Activated naive CD8-positive, alpha-beta T cell treated with anti-CD3 and anti-CD28 coated beads for 36 hours (primary cell): ENCODE measurements at regions not wholly inside any gene's neighbourhood (a gene's known extent, or its start where the extent isn't known, plus 50 kb on each side); places are given as distances from the start of the nearest gene placed in this dataset.
"Not testable (repeated sequence)": the region's sequence is repeated elsewhere in the genome, so short reads cannot be mapped to it uniquely, and the experiment has no call there.

Source experiments
- DNase-seq: peaks from one replicate; pipeline ENCODE4 v3.0.0; 2021
- H3K27ac Mint-ChIP-seq: one replicate; pipeline ENCODE4 v1.8.0; 2022; ENCODE audit warnings: mild to moderate bottlenecking, moderate library complexity, mixed read lengths
- H3K27me3 Mint-ChIP-seq: one replicate; pipeline ENCODE4 v1.8.0; 2022; ENCODE audit warnings: mild to moderate bottlenecking, mixed read lengths
- H3K36me3 Mint-ChIP-seq: one replicate; pipeline ENCODE4 v1.8.0; 2021; ENCODE audit warnings: mild to moderate bottlenecking, mixed read lengths
- H3K4me1 Mint-ChIP-seq: one replicate; pipeline ENCODE4 v1.8.0; 2021; ENCODE audit warnings: mixed read lengths
- H3K4me3 Mint-ChIP-seq: one replicate; pipeline ENCODE4 v1.8.0; 2022; ENCODE audit warnings: mild to moderate bottlenecking, moderate library complexity, mixed read lengths
- H3K9me3 Mint-ChIP-seq: one replicate; pipeline ENCODE4 v1.8.0; 2022; ENCODE audit warnings: mixed read lengths

GRCh38 chr17:445839-446238 is 93.2 kb upstream of the RPH3AL start, which contains the start of gene RFLNB:
Gene RFLNB, minus strand, starts transcription at chr17:445939.
- H3K27ac Mint-ChIP-seq: peak within 1 kb of the TSS; percentile 58
- H3K4me1 Mint-ChIP-seq: peaks cover 12% of the 10 kb centered on the region

GRCh38 chr17:444879-445454 is 92.4 kb upstream of the RPH3AL start:
- no peaks in the 10 kb centered on the region for H3K27me3 Mint-ChIP-seq
- H3K36me3 Mint-ChIP-seq: peaks cover 13% of the 10 kb centered on the region
- peak overlapping the region; percentile 58 for H3K27ac Mint-ChIP-seq

More at GRCh38 chr17:445839-446238, 93.2 kb upstream of the RPH3AL start, which contains the start of gene RFLNB:
- H3K4me3 Mint-ChIP-seq, DNase-seq, H3K27me3 Mint-ChIP-seq, H3K9me3 Mint-ChIP-seq: not testable (repeated sequence)
- H3K36me3 Mint-ChIP-seq: peaks cover 13% of the 10 kb centered on the region

GRCh38 chr17:443109-443508 is 90.5 kb upstream of the RPH3AL start:
- H3K9me3 Mint-ChIP-seq: no peaks in the 10 kb centered on the region
- no peak overlapping the region for H3K27ac Mint-ChIP-seq
- H3K4me3 Mint-ChIP-seq: no peak overlapping the region
- H3K36me3 Mint-ChIP-seq: peaks cover 13% of the 10 kb centered on the region
- peaks cover 12% of the 10 kb centered on the region for H3K4me1 Mint-ChIP-seq
- DNase-seq: no peak
- no peaks in the 10 kb centered on the region for H3K27me3 Mint-ChIP-seq

More at GRCh38 chr17:444879-445454, 92.4 kb upstream of the RPH3AL start:
- no peak overlapping the region for H3K4me3 Mint-ChIP-seq
- peaks cover 12% of the 10 kb centered on the region for H3K4me1 Mint-ChIP-seq
- DNase-seq: no peak
- no peaks in the 10 kb centered on the region for H3K9me3 Mint-ChIP-seq

GRCh38 chr17:441155-441950 is 88.7 kb upstream of the RPH3AL start:
- Mint-ChIP-seq H3K36me3 (peaks cover 10% of the 10 kb centered on the region), H3K27me3 (no peaks in the 10 kb centered on the region), H3K4me3 (no peak overlapping the region), H3K9me3 (no peaks in the 10 kb centered on the region), H3K4me1 (peaks cover 8% of the 10 kb centered on the region), H3K27ac (no peak overlapping the region)
- no peak for DNase-seq

- Mint-ChIP-seq H3K27ac (no peak overlapping the region), H3K36me3 (no peaks in the 10 kb centered on the region)
Observed at GRCh38 chr17:438191-438590, 85.6 kb upstream of the RPH3AL start.

GRCh38 chr17:437545-437944 is 84.9 kb upstream of the RPH3AL start:
- H3K4me3 Mint-ChIP-seq: no peak overlapping the region
- H3K4me1 Mint-ChIP-seq: no peaks in the 10 kb centered on the region
- no peaks in the 10 kb centered on the region for H3K36me3 Mint-ChIP-seq
- H3K27ac Mint-ChIP-seq: no peak overlapping the region
- H3K27me3 Mint-ChIP-seq: no peaks in the 10 kb centered on the region
- no peak for DNase-seq
- peaks cover 6% of the 10 kb centered on the region for H3K9me3 Mint-ChIP-seq

More at GRCh38 chr17:438191-438590, 85.6 kb upstream of the RPH3AL start:
- Mint-ChIP-seq H3K4me3 (no peak overlapping the region), H3K9me3 (peaks cover 6% of the 10 kb centered on the region), H3K4me1 (no peaks in the 10 kb centered on the region), H3K27me3 (no peaks in the 10 kb centered on the region)
- DNase-seq: no peak

- Mint-ChIP-seq H3K9me3 (peaks cover 6% of the 10 kb centered on the region), H3K27me3 (no peaks in the 10 kb centered on the region), H3K4me3 (no peak overlapping the region), H3K27ac (no peak overlapping the region), H3K36me3 (no peaks in the 10 kb centered on the region), H3K4me1 (no peaks in the 10 kb centered on the region)
- DNase-seq: no peak
Observed at GRCh38 chr17:436571-436970, 84.0 kb upstream of the RPH3AL start.

GRCh38 chr17:432471-432870 is 79.9 kb upstream of the RPH3AL start:
- not testable (repeated sequence) for H3K9me3 Mint-ChIP-seq

GRCh38 chr17:431494-431893 is 78.9 kb upstream of the RPH3AL start:
- H3K27me3 Mint-ChIP-seq: no peaks in the 10 kb centered on the region
- peaks cover 6% of the 10 kb centered on the region for H3K9me3 Mint-ChIP-seq
- no peaks in the 10 kb centered on the region for H3K36me3 Mint-ChIP-seq
- H3K27ac Mint-ChIP-seq: no peak overlapping the region
- no peak for DNase-seq
- H3K4me1 Mint-ChIP-seq: peaks cover 4% of the 10 kb centered on the region
- H3K4me3 Mint-ChIP-seq: no peak overlapping the region

More at GRCh38 chr17:432471-432870, 79.9 kb upstream of the RPH3AL start:
- not testable (repeated sequence) for H3K36me3 Mint-ChIP-seq, H3K27me3 Mint-ChIP-seq, H3K4me3 Mint-ChIP-seq, H3K4me1 Mint-ChIP-seq, H3K27ac Mint-ChIP-seq, DNase-seq

- H3K36me3 Mint-ChIP-seq: no peaks in the 10 kb centered on the region
- H3K27ac Mint-ChIP-seq: no peak overlapping the region
- H3K4me1 Mint-ChIP-seq: peaks cover 4% of the 10 kb centered on the region
- H3K27me3 Mint-ChIP-seq: no peaks in the 10 kb centered on the region
- no peak for DNase-seq
- no peak overlapping the region for H3K4me3 Mint-ChIP-seq
- H3K9me3 Mint-ChIP-seq: no peaks in the 10 kb centered on the region
Observed at GRCh38 chr17:429589-429988, 77.0 kb upstream of the RPH3AL start.

- no peaks in the 10 kb centered on the region for H3K27me3 Mint-ChIP-seq
- H3K36me3 Mint-ChIP-seq: no peaks in the 10 kb centered on the region
- H3K27ac Mint-ChIP-seq: no peak overlapping the region
- no peak for DNase-seq
- no peak overlapping the region for H3K4me3 Mint-ChIP-seq
- peaks cover 4% of the 10 kb centered on the region for H3K4me1 Mint-ChIP-seq
- H3K9me3 Mint-ChIP-seq: no peaks in the 10 kb centered on the region
Observed at GRCh38 chr17:428414-428813, 75.8 kb upstream of the RPH3AL start.

GRCh38 chr17:427891-428290 is 75.3 kb upstream of the RPH3AL start:
- Mint-ChIP-seq H3K4me3 (no peak overlapping the region), H3K27ac (no peak overlapping the region), H3K27me3 (no peaks in the 10 kb centered on the region), H3K9me3 (no peaks in the 10 kb centered on the region), H3K4me1 (peaks cover 4% of the 10 kb centered on the region), H3K36me3 (no peaks in the 10 kb centered on the region)
- no peak for DNase-seq

GRCh38 chr17:427327-427726 is 74.7 kb upstream of the RPH3AL start:
- no peaks in the 10 kb centered on the region for H3K36me3 Mint-ChIP-seq
- H3K27me3 Mint-ChIP-seq: no peaks in the 10 kb centered on the region
- no peak for DNase-seq
- H3K4me1 Mint-ChIP-seq: peaks cover 4% of the 10 kb centered on the region
- H3K9me3 Mint-ChIP-seq: no peaks in the 10 kb centered on the region
- H3K27ac Mint-ChIP-seq: no peak overlapping the region
- no peak overlapping the region for H3K4me3 Mint-ChIP-seq

- DNase-seq: no peak
- no peaks in the 10 kb centered on the region for H3K27me3 Mint-ChIP-seq
- H3K27ac Mint-ChIP-seq: no peak overlapping the region
- peaks cover 38% of the 10 kb centered on the region for H3K4me1 Mint-ChIP-seq
- no peak overlapping the region for H3K4me3 Mint-ChIP-seq
- H3K9me3 Mint-ChIP-seq: no peaks in the 10 kb centered on the region
- no peaks in the 10 kb centered on the region for H3K36me3 Mint-ChIP-seq
Observed at GRCh38 chr17:422196-422930, 69.8 kb upstream of the RPH3AL start.

- Mint-ChIP-seq H3K4me3 (no peak overlapping the region), H3K9me3 (no peaks in the 10 kb centered on the region), H3K27ac (peak overlapping the region; percentile 20), H3K27me3 (no peaks in the 10 kb centered on the region), H3K36me3 (peaks cover 1% of the 10 kb centered on the region), H3K4me1 (peaks cover 54% of the 10 kb centered on the region)
- DNase-seq: no peak
Observed at GRCh38 chr17:420479-421175, 68.0 kb upstream of the RPH3AL start.
